ENCODE measurements at regions not wholly inside any gene's neighbourhood (a gene's known extent, or its start where the extent isn't known, plus 50 kb on each side); places are given as distances from the start of the nearest gene placed in this dataset.
A peak's percentile ranks its signal among the peaks of the same experiment; 100 is the strongest.
"Not testable (repeated sequence)": the region's sequence is repeated elsewhere in the genome, so short reads cannot be mapped to it uniquely, and the experiment has no call there.

GRCh38 chr21:24486973-24487372 is 1120.3 kb downstream of the MRPL39 start:
- Histone ChIP-seq H3K9ac (ENCODE audit: low read depth in 1 of 2, low read length in 2 of 2) (no peak overlapping the region), H3K9me3 (ENCODE audit: control insufficient read depth in 2 of 2, low read length in 2 of 2) (peaks cover 0 to 3% of the 10 kb centered on the region in 2 donors), H3K4me1 (ENCODE audit: control insufficient read depth in 2 of 2, insufficient read depth in 2 of 2, low read length in 2 of 2) (no peaks in the 10 kb centered on the region), H3K27ac (ENCODE audit: low read depth in 2 of 2, low read length in 2 of 2) (no peak overlapping the region), H3K27me3 (ENCODE audit: control insufficient read depth in 2 of 2, insufficient read depth in 2 of 2, low read length in 2 of 2) (no peaks in the 10 kb centered on the region), H3K4me3 (ENCODE audit: low read length in 2 of 2) (no peak overlapping the region), H3K36me3 (ENCODE audit: control insufficient read depth in 2 of 2, insufficient read depth in 2 of 2, low read length in 2 of 2) (no peaks in the 10 kb centered on the region)

- not testable (repeated sequence) for H3K9ac ChIP-seq (ENCODE audit: low read depth in 1 of 2, low read length in 2 of 2); H3K36me3 ChIP-seq (ENCODE audit: control insufficient read depth in 2 of 2, insufficient read depth in 2 of 2, low read length in 2 of 2); H3K4me1 ChIP-seq (ENCODE audit: control insufficient read depth in 2 of 2, insufficient read depth in 2 of 2, low read length in 2 of 2); H3K9me3 ChIP-seq (ENCODE audit: control insufficient read depth in 2 of 2, low read length in 2 of 2); H3K27me3 ChIP-seq (ENCODE audit: control insufficient read depth in 2 of 2, insufficient read depth in 2 of 2, low read length in 2 of 2); H3K4me3 ChIP-seq (ENCODE audit: low read length in 2 of 2); H3K27ac ChIP-seq (ENCODE audit: low read depth in 2 of 2, low read length in 2 of 2)
Measured at GRCh38 chr21:24483361-24483760, 1123.9 kb downstream of the MRPL39 start.

GRCh38 chr21:24470852-24471251 is 1136.4 kb downstream of the MRPL39 start:
- Histone ChIP-seq H3K27me3 (ENCODE audit: control insufficient read depth in 2 of 2, insufficient read depth in 2 of 2, low read length in 2 of 2) (no peaks in the 10 kb centered on the region), H3K9ac (ENCODE audit: low read depth in 1 of 2, low read length in 2 of 2) (no peak overlapping the region), H3K27ac (ENCODE audit: low read depth in 2 of 2, low read length in 2 of 2) (no peak overlapping the region), H3K36me3 (ENCODE audit: control insufficient read depth in 2 of 2, insufficient read depth in 2 of 2, low read length in 2 of 2) (no peaks in the 10 kb centered on the region), H3K4me3 (ENCODE audit: low read length in 2 of 2) (no peak overlapping the region), H3K4me1 (ENCODE audit: control insufficient read depth in 2 of 2, insufficient read depth in 2 of 2, low read length in 2 of 2) (no peaks in the 10 kb centered on the region), H3K9me3 (ENCODE audit: control insufficient read depth in 2 of 2, low read length in 2 of 2) (no peaks in the 10 kb centered on the region)

- Histone ChIP-seq H3K9me3 (ENCODE audit: control insufficient read depth in 2 of 2, low read length in 2 of 2) (no peaks in the 10 kb centered on the region), H3K4me3 (ENCODE audit: low read length in 2 of 2) (no peak overlapping the region), H3K4me1 (ENCODE audit: control insufficient read depth in 2 of 2, insufficient read depth in 2 of 2, low read length in 2 of 2) (no peaks in the 10 kb centered on the region), H3K36me3 (ENCODE audit: control insufficient read depth in 2 of 2, insufficient read depth in 2 of 2, low read length in 2 of 2) (no peaks in the 10 kb centered on the region), H3K27ac (ENCODE audit: low read depth in 2 of 2, low read length in 2 of 2) (no peak overlapping the region), H3K9ac (ENCODE audit: low read depth in 1 of 2, low read length in 2 of 2) (no peak overlapping the region), H3K27me3 (ENCODE audit: control insufficient read depth in 2 of 2, insufficient read depth in 2 of 2, low read length in 2 of 2) (no peaks in the 10 kb centered on the region)
Measured at GRCh38 chr21:24456358-24456757, 1150.9 kb downstream of the MRPL39 start.

- Histone ChIP-seq H3K36me3 (ENCODE audit: control insufficient read depth in 2 of 2, insufficient read depth in 2 of 2, low read length in 2 of 2) (no peaks in the 10 kb centered on the region), H3K9ac (ENCODE audit: low read depth in 1 of 2, low read length in 2 of 2) (no peak overlapping the region), H3K4me3 (ENCODE audit: low read length in 2 of 2) (no peak overlapping the region), H3K27me3 (ENCODE audit: control insufficient read depth in 2 of 2, insufficient read depth in 2 of 2, low read length in 2 of 2) (no peaks in the 10 kb centered on the region), H3K9me3 (ENCODE audit: control insufficient read depth in 2 of 2, low read length in 2 of 2) (peaks cover 0 to 3% of the 10 kb centered on the region in 2 donors), H3K27ac (ENCODE audit: low read depth in 2 of 2, low read length in 2 of 2) (no peak overlapping the region), H3K4me1 (ENCODE audit: control insufficient read depth in 2 of 2, insufficient read depth in 2 of 2, low read length in 2 of 2) (no peaks in the 10 kb centered on the region)
Measured at GRCh38 chr21:24450119-24450518, 1157.2 kb downstream of the MRPL39 start.

GRCh38 chr21:24445517-24445916 is 1161.8 kb downstream of the MRPL39 start:
- peaks cover 0 to 3% of the 10 kb centered on the region in 2 donors for H3K9me3 ChIP-seq (ENCODE audit: control insufficient read depth in 2 of 2, low read length in 2 of 2)
- no peaks in the 10 kb centered on the region for H3K36me3 ChIP-seq (ENCODE audit: control insufficient read depth in 2 of 2, insufficient read depth in 2 of 2, low read length in 2 of 2)
- no peak overlapping the region for H3K9ac ChIP-seq (ENCODE audit: low read depth in 1 of 2, low read length in 2 of 2)
- no peaks in the 10 kb centered on the region for H3K4me1 ChIP-seq (ENCODE audit: control insufficient read depth in 2 of 2, insufficient read depth in 2 of 2, low read length in 2 of 2)
- no peak overlapping the region for H3K4me3 ChIP-seq (ENCODE audit: low read length in 2 of 2)
- H3K27me3 ChIP-seq (ENCODE audit: control insufficient read depth in 2 of 2, insufficient read depth in 2 of 2, low read length in 2 of 2), result no peaks in the 10 kb centered on the region
- H3K27ac ChIP-seq (ENCODE audit: low read depth in 2 of 2, low read length in 2 of 2), result no peak overlapping the region

- Histone ChIP-seq H3K9ac (ENCODE audit: low read depth in 1 of 2, low read length in 2 of 2) (no peak overlapping the region), H3K27me3 (ENCODE audit: control insufficient read depth in 2 of 2, insufficient read depth in 2 of 2, low read length in 2 of 2) (no peaks in the 10 kb centered on the region), H3K27ac (ENCODE audit: low read depth in 2 of 2, low read length in 2 of 2) (no peak overlapping the region), H3K4me1 (ENCODE audit: control insufficient read depth in 2 of 2, insufficient read depth in 2 of 2, low read length in 2 of 2) (no peaks in the 10 kb centered on the region), H3K4me3 (ENCODE audit: low read length in 2 of 2) (no peak overlapping the region), H3K9me3 (ENCODE audit: control insufficient read depth in 2 of 2, low read length in 2 of 2) (no peaks in the 10 kb centered on the region), H3K36me3 (ENCODE audit: control insufficient read depth in 2 of 2, insufficient read depth in 2 of 2, low read length in 2 of 2) (no peaks in the 10 kb centered on the region)
Measured at GRCh38 chr21:24444736-24445135, 1162.5 kb downstream of the MRPL39 start.

- Histone ChIP-seq H3K27me3 (ENCODE audit: control insufficient read depth in 2 of 2, insufficient read depth in 2 of 2, low read length in 2 of 2) (no peaks in the 10 kb centered on the region), H3K4me3 (ENCODE audit: low read length in 2 of 2) (no peak overlapping the region), H3K9me3 (ENCODE audit: control insufficient read depth in 2 of 2, low read length in 2 of 2) (peaks cover 0 to 3% of the 10 kb centered on the region in 2 donors), H3K27ac (ENCODE audit: low read depth in 2 of 2, low read length in 2 of 2) (no peak overlapping the region), H3K4me1 (ENCODE audit: control insufficient read depth in 2 of 2, insufficient read depth in 2 of 2, low read length in 2 of 2) (no peaks in the 10 kb centered on the region), H3K36me3 (ENCODE audit: control insufficient read depth in 2 of 2, insufficient read depth in 2 of 2, low read length in 2 of 2) (no peaks in the 10 kb centered on the region), H3K9ac (ENCODE audit: low read depth in 1 of 2, low read length in 2 of 2) (no peak overlapping the region)
Measured at GRCh38 chr21:24436236-24436635, 1171.0 kb downstream of the MRPL39 start.

- no peaks in the 10 kb centered on the region for H3K36me3 ChIP-seq (ENCODE audit: control insufficient read depth in 2 of 2, insufficient read depth in 2 of 2, low read length in 2 of 2)
- no peaks in the 10 kb centered on the region for H3K9me3 ChIP-seq (ENCODE audit: control insufficient read depth in 2 of 2, low read length in 2 of 2)
- H3K27me3 ChIP-seq (ENCODE audit: control insufficient read depth in 2 of 2, insufficient read depth in 2 of 2, low read length in 2 of 2), result no peaks in the 10 kb centered on the region
- no peak overlapping the region for H3K27ac ChIP-seq (ENCODE audit: low read depth in 2 of 2, low read length in 2 of 2)
- H3K9ac ChIP-seq (ENCODE audit: low read depth in 1 of 2, low read length in 2 of 2), result no peak overlapping the region
- peak overlapping the region in 1 of 2 donors; percentile 59 for H3K4me3 ChIP-seq (ENCODE audit: low read length in 2 of 2)
- H3K4me1 ChIP-seq (ENCODE audit: control insufficient read depth in 2 of 2, insufficient read depth in 2 of 2, low read length in 2 of 2), result no peaks in the 10 kb centered on the region
Measured at GRCh38 chr21:24428591-24429199, 1178.6 kb downstream of the MRPL39 start.

GRCh38 chr21:24424776-24425175 is 1182.5 kb downstream of the MRPL39 start:
- Histone ChIP-seq H3K27me3 (ENCODE audit: control insufficient read depth in 2 of 2, insufficient read depth in 2 of 2, low read length in 2 of 2) (no peaks in the 10 kb centered on the region), H3K4me1 (ENCODE audit: control insufficient read depth in 2 of 2, insufficient read depth in 2 of 2, low read length in 2 of 2) (no peaks in the 10 kb centered on the region), H3K4me3 (ENCODE audit: low read length in 2 of 2) (no peak overlapping the region), H3K36me3 (ENCODE audit: control insufficient read depth in 2 of 2, insufficient read depth in 2 of 2, low read length in 2 of 2) (no peaks in the 10 kb centered on the region), H3K9ac (ENCODE audit: low read depth in 1 of 2, low read length in 2 of 2) (no peak overlapping the region), H3K9me3 (ENCODE audit: control insufficient read depth in 2 of 2, low read length in 2 of 2) (peaks cover 0 to 9% of the 10 kb centered on the region in 2 donors), H3K27ac (ENCODE audit: low read depth in 2 of 2, low read length in 2 of 2) (no peak overlapping the region)

GRCh38 chr21:24423546-24423945 is 1183.7 kb downstream of the MRPL39 start:
- Histone ChIP-seq H3K4me3 (ENCODE audit: low read length in 2 of 2) (no peak overlapping the region), H3K27ac (ENCODE audit: low read depth in 2 of 2, low read length in 2 of 2) (no peak overlapping the region), H3K9me3 (ENCODE audit: control insufficient read depth in 2 of 2, low read length in 2 of 2) (peaks cover 0 to 9% of the 10 kb centered on the region in 2 donors), H3K4me1 (ENCODE audit: control insufficient read depth in 2 of 2, insufficient read depth in 2 of 2, low read length in 2 of 2) (no peaks in the 10 kb centered on the region), H3K9ac (ENCODE audit: low read depth in 1 of 2, low read length in 2 of 2) (no peak overlapping the region), H3K36me3 (ENCODE audit: control insufficient read depth in 2 of 2, insufficient read depth in 2 of 2, low read length in 2 of 2) (no peaks in the 10 kb centered on the region), H3K27me3 (ENCODE audit: control insufficient read depth in 2 of 2, insufficient read depth in 2 of 2, low read length in 2 of 2) (no peaks in the 10 kb centered on the region)
